Body of pancreas (tissue), 4 donors: ENCODE measurements at regions not wholly inside any gene's neighbourhood (a gene's known extent, or its start where the extent isn't known, plus 50 kb on each side); places are given as distances from the start of the nearest gene placed in this dataset.
"Not testable (repeated sequence)": the region's sequence is repeated elsewhere in the genome, so short reads cannot be mapped to it uniquely, and the experiment has no call there.

ENCODE experiments used
- ATAC-seq: fragments of 150-250 bp; one replicate; pipeline ENCODE4 v1.9.1; 2016
- DNase-seq, 4 donors: peaks; one replicate each; pipeline ENCODE4 v3.0.0-alpha.2; 2019
- H3K27ac ChIP-seq, 4 donors: fragments of 200-600 bp; sonication (generic); 1 replicate in 3 of 4; 2 replicates in 1 of 4; pipeline versions ENCODE4 v1.5.1 to v1.6.1; 2016 to 2019; ENCODE audit warnings: mild to moderate bottlenecking in 1 of 4, mixed read lengths in 1 of 4, moderate library complexity in 1 of 4
- H3K27me3 ChIP-seq, 2 donors: fragments of 200-600 bp; sonication (generic); one replicate each; pipeline ENCODE4 v1.6.0; 2016; ENCODE audit warnings: mild to moderate bottlenecking in 1 of 2
- H3K36me3 ChIP-seq, 2 donors: fragments of 200-600 bp; sonication (generic); replicated peaks in 1 of 2; 2 replicates each; pipeline ENCODE4 v1.5.1; 2016; ENCODE audit warnings: low read depth in 2 of 2; ENCODE audit not compliant: insufficient read depth in 1 of 2
- H3K4me1 ChIP-seq: fragments of 200-600 bp; sonication (generic); one replicate; pipeline ENCODE4 v1.6.0; 2016
- H3K4me3 ChIP-seq, 2 donors: fragments of 200-600 bp; sonication (generic); 1 replicate in 1 of 2; 2 replicates in 1 of 2; pipeline ENCODE4 v1.5.1; 2016 to 2019
- H3K9me3 ChIP-seq, 3 donors: fragments of 200-600 bp; sonication (generic); 1 replicate in 2 of 3; 2 replicates in 1 of 3; pipeline ENCODE4 v1.5.1; 2016
- CTCF ChIP-seq, 7 experiments: fragments of 450-650 bp in 4 of 7; fragments of 200-600 bp in 3 of 7; sonication (generic) in 3 of 7; IDR thresholded peaks; one replicate each; pipeline ENCODE4 v1.5.1; 2016 to 2019; ENCODE audit warnings: antibody characterized with exemption in 7 of 7
- POLR2A ChIP-seq, 3 donors: fragments of 450-650 bp; IDR thresholded peaks; one replicate each; pipeline ENCODE4 v1.6.1; 2016; ENCODE audit warnings: antibody characterized with exemption in 3 of 3, mild to moderate bottlenecking in 2 of 3
- WGBS, 2 donors: methylation state at CpG; one replicate each; pipeline ENCODE4 v1.1.5; 2017; 5-methylcytosine and 5-hydroxymethylcytosine counted together
- intact Hi-C: fragments of 100-400 bp; cut with DNase I; formaldehyde crosslinking; loops from one replicate; pipeline ENCODE4 v1.15.1; 2023

- Histone ChIP-seq H3K9me3 (no peaks in the 10 kb centered on the region), H3K27ac (no peak overlapping the region), H3K36me3 (no peaks in the 10 kb centered on the region), H3K4me1 (no peaks in the 10 kb centered on the region), H3K27me3 (no peaks in the 10 kb centered on the region), H3K4me3 (no peak overlapping the region)
- TF ChIP-seq CTCF (IDR thresholded peaks at IDR 0.05) (no peak), POLR2A (IDR thresholded peaks at IDR 0.05) (no peak)
- intact Hi-C loops, result no loop called here
- DNase-seq (no peak), ATAC-seq (no peak)
- 79 to 83% methylated on average over 2 of the region's 2 CpGs for WGBS, 2 donors
Measured at GRCh38 chr10:109219935-109220605, 703.2 kb downstream of the XPNPEP1 start.

DNA sequence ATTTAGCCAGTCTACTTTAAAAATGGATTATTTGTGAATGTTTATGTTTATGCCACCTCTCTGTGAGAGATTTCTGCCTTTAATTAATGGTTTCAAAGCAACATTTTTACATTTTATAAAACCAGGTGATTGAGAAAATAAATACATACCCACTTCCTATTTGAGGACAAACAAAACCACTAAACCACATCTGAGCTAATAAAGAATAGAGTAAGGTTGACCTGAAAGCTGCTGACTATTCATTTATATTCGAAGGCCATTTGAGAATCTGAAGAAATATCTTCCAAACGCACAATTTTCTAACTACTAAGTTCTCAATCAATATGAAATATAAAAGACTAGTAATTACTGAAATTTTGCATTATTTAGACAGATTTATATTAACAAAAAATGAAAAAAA, 705.1 kb downstream of the XPNPEP1 start:
- H3K9me3 ChIP-seq, result no peaks in the 10 kb centered on the region
- no peaks in the 10 kb centered on the region for H3K36me3 ChIP-seq
- no peak for DNase-seq
- H3K27ac ChIP-seq, result no peak overlapping the region
- no peak for ATAC-seq
- H3K4me1 ChIP-seq, result no peaks in the 10 kb centered on the region
- no peaks in the 10 kb centered on the region for H3K27me3 ChIP-seq
- intact Hi-C loops, result no loop called here
- 71 to 85% methylated on average over 2 of the region's 2 CpGs for WGBS, 2 donors
- no peak for TF ChIP-seq CTCF (IDR thresholded peaks at IDR 0.05)
- H3K4me3 ChIP-seq, result no peak overlapping the region

- DNase-seq (no peak), ATAC-seq (no peak)
- 85 to 91% methylated on average over 3 of the region's 3 CpGs for WGBS, 2 donors
- intact Hi-C loops, result no loop called here
- no peak overlapping the region for H3K4me3 ChIP-seq
- no peaks in the 10 kb centered on the region for H3K4me1 ChIP-seq
- TF ChIP-seq POLR2A (IDR thresholded peaks at IDR 0.05), result no peak
- no peak for TF ChIP-seq CTCF (IDR thresholded peaks at IDR 0.05)
- no peak overlapping the region for H3K27ac ChIP-seq
- no peaks in the 10 kb centered on the region for H3K36me3 ChIP-seq
- no peaks in the 10 kb centered on the region for H3K9me3 ChIP-seq
- H3K27me3 ChIP-seq, result no peaks in the 10 kb centered on the region
Measured at GRCh38 chr10:109215291-109216075, 707.8 kb downstream of the XPNPEP1 start.

DNA sequence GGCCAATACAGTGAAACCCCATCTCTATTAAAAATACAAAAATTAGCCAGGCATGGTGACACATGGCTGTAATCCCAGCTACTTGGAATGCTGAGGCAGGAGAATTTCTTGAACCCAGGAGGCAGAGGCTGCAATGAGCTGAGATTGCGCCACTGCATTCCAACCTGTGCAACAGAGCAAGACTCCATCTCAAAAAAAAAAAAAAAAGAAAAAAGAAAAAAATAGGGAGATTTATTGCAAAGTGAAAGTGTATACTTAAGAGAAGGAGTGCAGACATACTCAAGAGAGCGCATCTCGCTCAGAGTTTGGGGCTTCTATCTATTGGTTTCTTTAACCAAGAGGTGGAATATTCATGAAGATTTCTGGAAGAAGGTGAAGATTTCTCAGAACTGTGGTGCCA, 708.4 kb downstream of the XPNPEP1 start:
- intact Hi-C loops, H3K4me3 ChIP-seq, ATAC-seq: not testable (repeated sequence)

DNA sequence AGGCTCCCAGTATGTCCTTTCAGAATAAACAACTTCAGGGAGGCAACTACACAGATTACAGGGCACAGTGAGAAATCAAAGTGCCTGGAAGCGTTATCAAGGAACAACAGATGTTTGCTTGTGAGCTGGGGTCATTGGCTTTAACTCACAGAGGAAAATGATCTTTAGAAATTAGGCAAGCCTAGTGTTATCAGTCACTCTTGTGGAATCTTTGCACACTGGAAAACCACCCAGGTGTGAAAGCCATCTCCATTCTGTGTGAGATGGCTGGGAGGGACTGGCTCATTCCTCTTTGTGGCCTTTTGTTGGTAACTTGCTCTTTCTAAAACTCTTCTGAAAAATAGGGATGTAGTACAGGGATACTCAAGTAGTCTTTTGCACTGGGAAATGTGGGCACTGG, 716.0 kb downstream of the XPNPEP1 start:
- H3K27me3 ChIP-seq, result no peaks in the 10 kb centered on the region
- no peak overlapping the region for H3K27ac ChIP-seq
- DNase-seq, result no peak
- no peaks in the 10 kb centered on the region for H3K9me3 ChIP-seq
- H3K36me3 ChIP-seq, result no peaks in the 10 kb centered on the region
- H3K4me1 ChIP-seq, result no peaks in the 10 kb centered on the region
- no peak for TF ChIP-seq POLR2A (IDR thresholded peaks at IDR 0.05)
- TF ChIP-seq CTCF (IDR thresholded peaks at IDR 0.05), result no peak
- no peak overlapping the region for H3K4me3 ChIP-seq
- no peak for ATAC-seq
- intact Hi-C loops, result no loop called here
- WGBS, 2 donors, result 33 to 54% methylated on average over 1 of the region's 1 CpG

More for the DNA sequence above, 708.4 kb downstream of the XPNPEP1 start:
- H3K36me3 ChIP-seq, H3K27ac ChIP-seq, DNase-seq, H3K9me3 ChIP-seq, H3K27me3 ChIP-seq, H3K4me1 ChIP-seq: not testable (repeated sequence)
- WGBS, 2 donors, result 86 to 94% methylated on average over 3 of the region's 3 CpGs
